Skin of body (tissue), 1 donor: ENCODE measurements at regions not wholly inside any gene's neighbourhood (a gene's known extent, or its start where the extent isn't known, plus 50 kb on each side); places are given as distances from the start of the nearest gene placed in this dataset.

Source experiments
- DNase-seq: peaks from one replicate; lab custom pipeline; 2025; lab: John Stamatoyannopoulos, UW

GRCh38 chr1:87165177-87165576, 163.5 kb upstream of the LMO4 start:
- peak; percentile 24 for DNase-seq

- no peak for DNase-seq
These were observed 161.4 kb upstream of the LMO4 start for GRCh38 chr1:87167157-87167789.

GRCh38 chr1:87167848-87168525, 160.7 kb upstream of the LMO4 start:
- DNase-seq: no peak

- no peak for DNase-seq
These were observed 159.3 kb upstream of the LMO4 start for GRCh38 chr1:87169263-87169910.

- DNase-seq: peak; percentile 63
These were observed 158.5 kb upstream of the LMO4 start for GRCh38 chr1:87170157-87170556.

GRCh38 chr1:87170931-87171598, 157.6 kb upstream of the LMO4 start:
- DNase-seq: no peak

- no peak for DNase-seq
These were observed 155.4 kb upstream of the LMO4 start for GRCh38 chr1:87173231-87173630.

GRCh38 chr1:87174724-87175245, 153.9 kb upstream of the LMO4 start:
- no peak for DNase-seq

GRCh38 chr1:87176087-87176486, 152.6 kb upstream of the LMO4 start:
- no peak for DNase-seq

- DNase-seq: no peak
These were observed 152.2 kb upstream of the LMO4 start for GRCh38 chr1:87176514-87176913.

GRCh38 chr1:87178441-87178840, 150.2 kb upstream of the LMO4 start:
- no peak for DNase-seq

- no peak for DNase-seq
These were observed 149.4 kb upstream of the LMO4 start for GRCh38 chr1:87179076-87179810.

- DNase-seq: no peak
These were observed 148.7 kb upstream of the LMO4 start for GRCh38 chr1:87179851-87180519.

GRCh38 chr1:87180682-87181081, 148.0 kb upstream of the LMO4 start:
- DNase-seq: no peak

- DNase-seq: no peak
These were observed 146.1 kb upstream of the LMO4 start for GRCh38 chr1:87182611-87183010.

GRCh38 chr1:87185077-87185476, 143.6 kb upstream of the LMO4 start:
- no peak for DNase-seq

GRCh38 chr1:87186346-87186745, 142.3 kb upstream of the LMO4 start:
- DNase-seq: no peak

- no peak for DNase-seq
These were observed 140.0 kb upstream of the LMO4 start for GRCh38 chr1:87188640-87189039.

- no peak for DNase-seq
These were observed 138.3 kb upstream of the LMO4 start for GRCh38 chr1:87190402-87190801.

- no peak for DNase-seq
These were observed 137.0 kb upstream of the LMO4 start for GRCh38 chr1:87191646-87192045.

GRCh38 chr1:87194271-87194774, 134.4 kb upstream of the LMO4 start:
- no peak for DNase-seq
